NOMO-1 treated with dmso at 0.1 percent for 144 hours (cell line): ENCODE measurements at regions not wholly inside any gene's neighbourhood (a gene's known extent, or its start where the extent isn't known, plus 50 kb on each side); places are given as distances from the start of the nearest gene placed in this dataset.

Experiments
- DNase-seq: peaks from one replicate; lab custom pipeline; 2025; ENCODE audit not compliant: unreplicated experiment; lab: John Stamatoyannopoulos, UW

DNA sequence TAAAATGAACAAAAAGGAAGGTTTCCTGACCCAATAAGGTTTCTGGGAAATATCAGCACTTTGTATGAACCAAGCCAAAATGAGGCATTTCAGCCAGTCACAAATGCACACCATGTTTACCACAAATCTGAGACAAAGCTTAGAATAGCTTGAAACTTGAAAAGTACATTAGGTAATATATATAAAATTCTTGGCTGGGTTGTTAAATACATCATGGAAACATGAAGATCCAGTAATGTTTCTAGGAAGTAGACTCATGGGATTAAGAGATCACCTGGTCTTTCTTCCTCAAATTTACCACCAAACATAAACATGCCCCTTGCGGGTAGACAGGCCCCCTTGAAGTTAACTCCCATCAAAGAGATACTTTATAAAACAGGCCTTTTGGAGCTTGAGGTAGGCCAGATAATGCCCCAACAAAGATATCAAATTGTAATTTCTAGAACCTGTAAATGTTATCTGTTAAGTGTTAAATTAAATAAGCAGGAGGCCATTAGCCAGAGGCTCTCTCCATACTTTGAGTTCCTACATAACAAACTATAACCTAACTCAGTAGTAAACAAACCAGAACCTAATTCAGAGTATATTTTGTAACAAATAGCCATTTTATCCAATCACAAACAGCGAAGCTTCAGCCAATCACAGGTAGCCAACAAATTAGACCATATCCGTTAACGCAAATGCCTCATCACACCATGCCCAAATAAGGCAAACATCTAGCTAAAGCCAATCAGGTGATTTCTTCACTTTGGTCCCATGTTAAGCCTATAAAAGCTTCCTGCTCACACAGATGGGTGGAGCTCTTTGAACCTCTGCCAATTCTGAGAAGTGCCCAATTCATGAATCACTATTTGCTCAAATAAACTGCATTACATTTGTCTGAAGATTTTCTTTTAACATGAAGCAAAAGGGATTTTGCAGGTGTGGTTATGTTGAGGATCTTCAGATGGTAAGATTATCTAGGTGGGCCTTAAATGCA, 127.9 kb upstream of the TARS1 start:
- no peak for DNase-seq

- DNase-seq = no peak
These were observed 125.6 kb upstream of the TARS1 start for GRCh38 chr5:33315189-33315588.

DNA sequence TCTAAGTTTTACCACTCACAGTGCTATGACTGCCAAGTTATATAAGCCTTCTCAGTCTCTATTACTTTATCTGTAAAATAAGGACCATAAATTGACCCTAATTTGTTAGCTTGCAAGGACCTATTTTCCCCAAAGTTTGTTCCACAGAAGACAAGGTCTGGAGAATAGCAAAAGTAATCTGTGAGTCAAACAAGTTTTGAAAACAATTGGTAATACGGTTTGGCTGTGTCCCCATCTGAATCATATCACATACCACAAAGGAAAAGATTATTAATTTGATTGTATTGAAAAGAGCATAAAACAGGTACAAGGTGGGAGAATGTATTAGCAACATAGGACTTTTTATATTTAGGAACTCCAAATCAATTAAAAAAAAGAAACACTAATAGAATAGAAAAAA, 124.0 kb upstream of the TARS1 start:
- DNase-seq = no peak

DNA sequence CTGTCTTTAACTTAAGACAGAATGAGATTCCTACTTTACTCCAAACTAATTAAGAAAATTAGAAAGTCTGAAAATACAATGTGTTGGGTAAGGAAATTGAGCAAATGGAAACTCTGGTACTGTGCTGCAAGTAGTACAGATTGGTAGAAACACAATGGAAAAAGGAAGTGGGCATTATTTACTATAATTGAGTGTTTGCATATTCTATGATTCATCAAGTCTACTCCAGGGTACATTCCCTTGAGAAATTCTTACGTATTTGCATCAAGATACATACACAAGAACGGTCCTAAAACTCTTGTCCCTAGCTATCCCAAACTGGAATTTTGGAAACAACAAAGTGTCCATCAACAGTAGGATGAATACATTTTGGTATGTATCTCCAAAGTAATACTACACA, 123.5 kb upstream of the TARS1 start:
- peak; percentile 60 for DNase-seq

GRCh38 chr5:33319151-33319550, 121.6 kb upstream of the TARS1 start:
- DNase-seq = no peak

- DNase-seq = no peak
These were observed 120.9 kb upstream of the TARS1 start for GRCh38 chr5:33319841-33320240.

GRCh38 chr5:33321026-33321425, 119.7 kb upstream of the TARS1 start:
- DNase-seq = no peak

- no peak for DNase-seq
These were observed 118.1 kb upstream of the TARS1 start for GRCh38 chr5:33322632-33323031.

GRCh38 chr5:33324667-33325307, 116.0 kb upstream of the TARS1 start:
- DNase-seq = no peak

DNA sequence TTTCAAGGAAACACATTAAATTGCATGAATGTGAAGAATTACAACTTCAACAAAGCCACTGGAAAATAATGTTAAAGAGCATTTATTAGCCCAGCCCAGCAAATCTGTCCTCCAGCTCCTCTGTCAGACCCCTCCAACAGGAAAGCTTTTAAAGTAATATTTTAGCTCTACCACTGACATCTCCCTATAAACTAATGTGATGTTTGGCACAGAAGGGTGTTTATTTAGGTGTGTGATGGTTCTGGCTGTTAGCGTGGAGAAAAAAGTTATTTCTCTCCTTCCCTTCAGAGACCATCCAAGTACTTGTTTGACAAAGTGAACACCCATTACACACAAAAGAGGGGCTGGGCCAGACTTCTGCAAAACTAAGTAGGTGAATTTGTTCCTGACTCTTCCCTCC, 111.9 kb upstream of the TARS1 start:
- DNase-seq = no peak

- DNase-seq = no peak
These were observed 110.9 kb upstream of the TARS1 start for GRCh38 chr5:33329891-33330290.

DNA sequence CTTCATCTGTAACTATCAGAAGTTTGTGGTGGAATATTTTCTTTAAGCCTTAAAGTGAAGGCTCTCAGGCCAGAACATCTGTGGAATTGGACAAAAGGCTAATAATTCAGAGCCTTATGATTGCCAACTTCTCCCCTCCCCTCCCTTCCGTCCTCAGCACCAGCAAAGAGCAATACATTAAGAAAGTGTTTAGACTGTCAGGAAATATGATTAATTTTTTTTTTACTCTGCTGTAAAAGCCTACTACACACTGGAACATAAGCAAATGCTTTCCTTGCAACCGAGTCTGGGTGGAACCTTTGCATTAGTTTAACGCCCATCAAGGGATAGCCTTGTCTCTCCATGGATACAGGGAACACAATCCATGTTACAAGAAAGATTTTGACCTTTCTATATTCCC, 110.3 kb upstream of the TARS1 start:
- no peak for DNase-seq

DNA sequence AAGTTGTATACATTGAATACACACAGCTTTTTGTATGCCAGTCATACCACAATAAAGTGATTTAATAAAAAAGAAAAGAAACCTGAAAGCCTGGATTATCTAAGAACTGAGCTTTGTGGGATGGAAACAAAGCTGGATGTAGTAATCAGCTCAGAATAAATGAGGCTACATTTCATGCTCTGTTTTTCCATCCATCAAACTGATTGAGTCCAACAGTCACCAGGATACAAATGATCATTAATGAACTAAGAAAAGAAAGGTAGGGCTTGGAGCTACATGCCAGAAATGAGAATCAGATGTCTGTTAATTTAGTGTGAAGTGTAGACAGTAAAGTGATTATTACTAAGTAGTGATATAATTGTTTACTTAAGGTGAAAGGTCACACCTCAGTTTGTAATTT, 109.8 kb upstream of the TARS1 start:
- no peak for DNase-seq

DNA sequence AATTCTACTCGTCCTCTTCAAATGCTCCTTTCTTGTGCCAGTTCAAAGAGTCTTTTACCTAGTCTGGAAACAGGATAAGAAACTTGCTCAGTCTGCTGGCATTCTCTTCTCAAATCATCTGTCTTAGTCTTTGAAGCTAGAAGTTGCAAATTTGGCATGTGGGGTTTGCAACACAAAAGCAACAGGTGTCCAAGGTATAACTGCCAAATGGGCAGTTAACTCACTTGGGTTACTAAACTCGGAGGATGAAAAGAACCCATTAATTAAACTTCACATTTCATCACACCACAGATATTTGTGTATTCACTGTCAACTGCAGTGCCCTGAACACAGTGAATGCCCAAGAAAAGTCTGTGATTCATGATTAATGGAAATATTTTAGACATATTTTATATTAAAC, 108.0 kb upstream of the TARS1 start:
- no peak for DNase-seq

- no peak for DNase-seq
These were observed 105.9 kb upstream of the TARS1 start for GRCh38 chr5:33334829-33335228.

DNA sequence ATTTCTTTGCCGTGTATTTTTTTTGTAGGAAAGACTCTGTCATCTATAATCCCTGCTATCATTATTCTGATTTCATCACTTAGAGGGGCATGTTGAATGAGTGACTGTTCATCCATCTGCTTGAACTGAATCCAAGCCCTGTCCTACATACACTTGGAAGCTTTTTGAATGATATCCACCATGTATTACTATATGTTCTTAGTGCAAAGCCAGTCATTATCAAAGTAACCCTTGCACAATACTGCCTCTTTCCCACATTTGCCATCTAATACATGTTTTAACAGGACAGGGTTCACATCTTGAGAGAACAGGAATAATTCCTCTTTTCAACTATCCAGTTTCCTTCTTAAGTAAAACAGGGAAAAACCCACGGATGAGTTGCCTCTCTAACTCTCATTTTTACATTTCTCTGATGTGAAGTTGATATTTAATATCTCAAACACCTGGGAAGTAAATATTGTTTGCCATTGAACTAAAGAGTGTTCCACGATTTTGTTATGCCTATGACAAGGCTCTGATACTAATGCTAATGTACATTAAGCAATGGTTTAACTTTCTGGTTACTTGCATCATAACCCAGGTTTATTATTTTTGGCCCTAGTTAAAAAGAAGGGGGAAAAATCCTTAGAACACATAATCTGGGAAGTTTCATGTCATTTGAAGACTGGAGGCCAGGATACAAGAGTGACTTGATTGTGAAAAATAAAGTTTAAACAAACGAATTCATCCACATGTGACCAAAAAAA, 103.7 kb upstream of the TARS1 start:
- no peak for DNase-seq

- no peak for DNase-seq
These were observed 103.2 kb upstream of the TARS1 start for GRCh38 chr5:33337637-33337992.

DNA sequence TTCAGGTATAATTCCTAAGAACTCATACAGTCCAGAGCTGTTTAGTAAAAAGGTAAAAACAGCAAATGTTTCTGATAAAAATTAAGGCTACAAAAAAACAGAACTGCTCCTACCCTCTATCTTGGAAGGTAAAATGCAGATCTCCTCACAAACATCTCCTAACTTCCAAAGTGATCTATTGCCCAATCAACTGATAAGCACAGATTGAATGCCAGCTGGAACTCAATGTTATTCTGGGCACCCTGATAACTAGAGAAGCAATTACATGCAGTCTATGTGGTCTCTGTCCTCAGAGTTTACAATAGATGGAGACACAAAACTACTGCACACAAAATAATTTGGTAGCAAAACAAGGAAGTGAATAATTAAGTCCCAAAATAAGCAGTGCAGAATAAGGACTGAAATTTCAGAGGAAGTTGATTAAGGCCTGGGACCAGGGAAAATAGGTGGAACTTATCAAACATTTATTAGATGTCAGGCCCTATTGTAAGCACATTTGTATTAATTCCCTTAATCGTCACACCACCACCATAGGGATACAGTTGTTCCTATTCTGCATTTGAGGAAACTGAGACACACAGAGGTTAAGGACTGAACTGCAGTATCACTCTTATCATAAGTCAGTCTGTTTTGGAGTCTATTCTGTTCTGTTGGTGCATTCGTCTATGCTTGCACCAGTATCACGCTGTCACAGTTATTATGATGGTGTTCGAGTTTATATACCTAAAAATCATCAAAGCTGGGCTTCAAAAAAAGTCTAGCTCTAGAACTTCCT, 102.2 kb upstream of the TARS1 start:
- no peak for DNase-seq

DNA sequence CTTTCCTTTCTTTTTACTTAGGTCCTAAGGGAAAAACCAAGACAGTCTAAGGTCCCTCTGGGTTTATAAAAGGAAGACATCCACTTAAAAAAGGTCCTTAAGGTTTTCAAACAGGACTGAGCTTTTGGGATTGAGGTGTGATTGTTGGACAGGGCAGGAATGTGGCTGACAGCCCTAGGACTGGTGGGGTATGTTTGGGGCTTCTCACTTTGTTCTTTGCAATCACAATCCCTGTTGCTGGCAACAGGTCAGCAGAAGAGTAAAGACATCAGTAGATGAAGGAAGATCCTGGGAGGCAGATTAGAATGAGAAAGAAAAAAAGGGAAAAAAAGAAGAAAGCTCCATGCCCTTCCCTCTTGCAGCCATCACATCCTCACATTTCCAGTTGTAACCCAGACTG, 101.4 kb upstream of the TARS1 start:
- no peak for DNase-seq

GRCh38 chr5:33340195-33340594, 100.6 kb upstream of the TARS1 start:
- no peak for DNase-seq

GRCh38 chr5:33341351-33341750, 99.4 kb upstream of the TARS1 start:
- no peak for DNase-seq
